Panc1 (cell line): ENCODE measurements at regions not wholly inside any gene's neighbourhood (a gene's known extent, or its start where the extent isn't known, plus 50 kb on each side); places are given as distances from the start of the nearest gene placed in this dataset.

Experiments used
- ATAC-seq: fragments of 200-7000 bp; cut with Tn5 transposase; 2 replicates; pipeline ENCODE4 v1.9.1; 2020; ENCODE audit warnings: mild to moderate bottlenecking, moderate library complexity
- BruUV-seq: library from RNA; stranded (reverse); fragments of 400-500 nt; replicated peaks from 2 replicates; lab custom pipeline; 2021; lab: Mats Ljungman, UMichigan
- CTCF ChIA-PET: fragments of 300-600 bp; sonication (Branson Sonifier 250); formaldehyde crosslinking; loops from one replicate; lab custom pipeline; 2022; ENCODE audit warnings: antibody characterized with exemption; lab: Charles Lee
- POLR2A ChIA-PET: fragments of 300-600 bp; sonication (Branson Sonifier 250); formaldehyde crosslinking; loops from one replicate; lab custom pipeline; 2022; ENCODE audit warnings: antibody characterized with exemption; lab: Charles Lee
- DNase-seq: peaks from one replicate; pipeline ENCODE4 v3.0.0-alpha.2; 2010; ENCODE audit warnings: low read depth, low spot score
- H3K27ac ChIP-seq: 2 replicates; pipeline ENCODE4 v1.5.1; 2011; ENCODE audit warnings: mild to moderate bottlenecking, low read length, inconsistent platforms
- H3K27me3 ChIP-seq: fragments of 200-500 bp; sonication (Bioruptor generic); 2 replicates; pipeline ENCODE4 v1.6.0; 2014; ENCODE audit warnings: low read length, inconsistent platforms; ENCODE audit not compliant: control insufficient read depth, insufficient read depth
- H3K36me3 ChIP-seq: fragments of 200-500 bp; sonication (Bioruptor generic); 2 replicates; pipeline ENCODE4 v1.5.1; 2014; ENCODE audit warnings: inconsistent platforms, mild to moderate bottlenecking, low read length, moderate library complexity; ENCODE audit not compliant: control insufficient read depth, insufficient read depth
- H3K4me1 ChIP-seq: 2 replicates; pipeline ENCODE4 v1.5.1; 2011; ENCODE audit warnings: inconsistent platforms, mild to moderate bottlenecking, low read length, moderate library complexity; ENCODE audit not compliant: control insufficient read depth, insufficient read depth
- H3K4me3 ChIP-seq, 2 experiments: 2 replicates each; pipeline ENCODE4 v1.5.1; 2011 to 2012; ENCODE audit warnings: low read depth in 2 of 2, low read length in 2 of 2, mild to moderate bottlenecking in 2 of 2, inconsistent platforms in 1 of 2, moderate library complexity in 1 of 2
- H3K9me3 ChIP-seq: fragments of 200-500 bp; sonication (Bioruptor generic); 2 replicates; pipeline ENCODE4 v1.5.1; 2014; ENCODE audit warnings: low read depth, mild to moderate bottlenecking, inconsistent platforms, low read length, moderate library complexity; ENCODE audit not compliant: control insufficient read depth, insufficient read depth
- CTCF ChIP-seq: fragments of 450-650 bp; IDR thresholded peaks from 2 replicates; pipeline ENCODE4 v1.5.1; 2017; ENCODE audit warnings: mild to moderate bottlenecking
- POLR2AphosphoS5 ChIP-seq: IDR thresholded peaks from 2 replicates; pipeline ENCODE4 v1.6.1; 2012; ENCODE audit warnings: mild to moderate bottlenecking, low read depth, low read length, moderate library complexity
- SIN3A ChIP-seq: IDR thresholded peaks from 2 replicates; pipeline ENCODE4 v1.6.1; 2012; ENCODE audit warnings: low read depth, mild to moderate bottlenecking, low read length, moderate library complexity, borderline replicate concordance; ENCODE audit not compliant: insufficient read depth
- TCF7L2 ChIP-seq: IDR thresholded peaks from 2 replicates; pipeline ENCODE4 v1.6.1; 2011; ENCODE audit warnings: mild to moderate bottlenecking, low read depth, low read length, inconsistent platforms
- in situ Hi-C: cut with HindIII; loops from 2 replicates; pipeline ENCODE4 v1.10.0; 2016; ENCODE audit warnings: low sequenced_read_pairs, low pct_unique_long_range_greater_than_20kb
- intact Hi-C: fragments of 100-400 bp; cut with micrococcal nuclease; formaldehyde crosslinking; loops from one replicate; pipeline ENCODE4 v1.10.0; 2022; ENCODE audit not compliant: unreplicated experiment
- TF ChIP-seq, protein P1 (sequence below), 2 experiments: IDR thresholded peaks; 2 replicates each; pipeline ENCODE4 v1.6.1; 2011 to 2012; ENCODE audit warnings: low read depth in 2 of 2, control low read depth in 1 of 2, low read length in 1 of 2, mild to moderate bottlenecking in 1 of 2, moderate library complexity in 1 of 2; ENCODE audit not compliant: insufficient read depth in 1 of 2

DNA sequence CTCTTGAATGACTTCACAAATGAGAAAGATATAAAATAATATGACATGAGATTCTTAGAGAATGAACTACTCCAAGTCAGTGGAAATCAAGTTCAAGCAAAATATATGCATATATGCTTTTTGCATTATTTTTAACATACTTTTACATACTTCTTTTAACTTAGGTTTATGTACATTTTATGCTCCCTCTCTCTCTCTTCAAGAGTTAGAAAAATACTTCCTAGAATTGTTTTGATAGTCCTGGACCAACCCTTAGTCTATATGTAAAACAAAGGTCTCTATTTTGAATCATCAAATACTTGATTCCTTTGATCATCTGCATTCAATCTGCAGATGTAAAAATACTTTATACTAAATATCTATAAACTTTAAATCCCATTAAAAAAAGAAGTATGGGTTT, 187.8 kb downstream of the DEPDC1B start:
- TF ChIP-seq SIN3A = no peak
- no peaks in the 10 kb centered on the region for H3K9me3 ChIP-seq
- in situ Hi-C loops = no loop called here
- no peaks in the 10 kb centered on the region for H3K27me3 ChIP-seq
- ChIA-PET POLR2A (no interaction called here), CTCF (no interaction called here)
- H3K27ac ChIP-seq = no peak overlapping the region
- no peak for DNase-seq
- no peak overlapping the region for H3K4me3 ChIP-seq
- no peaks in the 10 kb centered on the region for H3K4me1 ChIP-seq
- no peak for ATAC-seq
- H3K36me3 ChIP-seq = no peaks in the 10 kb centered on the region
- no TSS peak for BruUV-seq
- intact Hi-C loops = no loop called here

GRCh38 chr5:60510663-60511062, 189.3 kb downstream of the DEPDC1B start:
- DNase-seq (no peak), ATAC-seq (no peak)
- Histone ChIP-seq H3K27ac (no peak overlapping the region), H3K4me1 (no peaks in the 10 kb centered on the region), H3K9me3 (no peaks in the 10 kb centered on the region), H3K4me3 (no peak overlapping the region), H3K36me3 (no peaks in the 10 kb centered on the region), H3K27me3 (no peaks in the 10 kb centered on the region; the same call in 1 of the 2 replicates)
- TF ChIP-seq, protein P1, sequence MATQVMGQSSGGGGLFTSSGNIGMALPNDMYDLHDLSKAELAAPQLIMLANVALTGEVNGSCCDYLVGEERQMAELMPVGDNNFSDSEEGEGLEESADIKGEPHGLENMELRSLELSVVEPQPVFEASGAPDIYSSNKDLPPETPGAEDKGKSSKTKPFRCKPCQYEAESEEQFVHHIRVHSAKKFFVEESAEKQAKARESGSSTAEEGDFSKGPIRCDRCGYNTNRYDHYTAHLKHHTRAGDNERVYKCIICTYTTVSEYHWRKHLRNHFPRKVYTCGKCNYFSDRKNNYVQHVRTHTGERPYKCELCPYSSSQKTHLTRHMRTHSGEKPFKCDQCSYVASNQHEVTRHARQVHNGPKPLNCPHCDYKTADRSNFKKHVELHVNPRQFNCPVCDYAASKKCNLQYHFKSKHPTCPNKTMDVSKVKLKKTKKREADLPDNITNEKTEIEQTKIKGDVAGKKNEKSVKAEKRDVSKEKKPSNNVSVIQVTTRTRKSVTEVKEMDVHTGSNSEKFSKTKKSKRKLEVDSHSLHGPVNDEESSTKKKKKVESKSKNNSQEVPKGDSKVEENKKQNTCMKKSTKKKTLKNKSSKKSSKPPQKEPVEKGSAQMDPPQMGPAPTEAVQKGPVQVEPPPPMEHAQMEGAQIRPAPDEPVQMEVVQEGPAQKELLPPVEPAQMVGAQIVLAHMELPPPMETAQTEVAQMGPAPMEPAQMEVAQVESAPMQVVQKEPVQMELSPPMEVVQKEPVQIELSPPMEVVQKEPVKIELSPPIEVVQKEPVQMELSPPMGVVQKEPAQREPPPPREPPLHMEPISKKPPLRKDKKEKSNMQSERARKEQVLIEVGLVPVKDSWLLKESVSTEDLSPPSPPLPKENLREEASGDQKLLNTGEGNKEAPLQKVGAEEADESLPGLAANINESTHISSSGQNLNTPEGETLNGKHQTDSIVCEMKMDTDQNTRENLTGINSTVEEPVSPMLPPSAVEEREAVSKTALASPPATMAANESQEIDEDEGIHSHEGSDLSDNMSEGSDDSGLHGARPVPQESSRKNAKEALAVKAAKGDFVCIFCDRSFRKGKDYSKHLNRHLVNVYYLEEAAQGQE (IDR thresholded peaks at IDR 0.05; ENCODE audit: insufficient read depth in 1 of 2, low read depth in 2 of 2, low read length in 1 of 2) = no peak
- TF ChIP-seq CTCF = no peak
- TF ChIP-seq SIN3A = no peak
- TF ChIP-seq TCF7L2 = no peak
- no peak for TF ChIP-seq POLR2AphosphoS5
- CTCF ChIA-PET = no interaction called here
- POLR2A ChIA-PET = no interaction called here
- in situ Hi-C loops = no loop called here
- intact Hi-C loops = no loop called here
- BruUV-seq = no TSS peak

- no TSS peak for BruUV-seq
These were observed 189.9 kb downstream of the DEPDC1B start for GRCh38 chr5:60510049-60510448.

More at GRCh38 chr5:60510049-60510448, 189.9 kb downstream of the DEPDC1B start:
- in situ Hi-C loops (no loop called here), intact Hi-C loops (no loop called here)
- H3K9me3 ChIP-seq = no peaks in the 10 kb centered on the region
- DNase-seq = no peak
- TF ChIP-seq, protein P1 (IDR thresholded peaks at IDR 0.05; ENCODE audit: insufficient read depth in 1 of 2, low read depth in 2 of 2, low read length in 1 of 2) = no peak
- no peak for TF ChIP-seq SIN3A
- no peak for TF ChIP-seq CTCF
- no peak for TF ChIP-seq TCF7L2
- TF ChIP-seq POLR2AphosphoS5 = no peak
- H3K4me3 ChIP-seq = no peak overlapping the region
- ATAC-seq = no peak
- H3K4me1 ChIP-seq = no peaks in the 10 kb centered on the region
- POLR2A ChIA-PET = no interaction called here
- no peaks in the 10 kb centered on the region; the same call in 1 of the 2 replicates for H3K27me3 ChIP-seq
- no peaks in the 10 kb centered on the region for H3K36me3 ChIP-seq
- no peak overlapping the region for H3K27ac ChIP-seq
- CTCF ChIA-PET = no interaction called here
